Stimulated activated naive CD8-positive, alpha-beta T cell treated with anti-CD3 and anti-CD28 coated beads, Interleukin-15, Interleukin-2, amounts not matched to agents 100 ng/mL and 50 ng/mL, for 24 hours (primary cell): ENCODE measurements at regions not wholly inside any gene's neighbourhood (a gene's known extent, or its start where the extent isn't known, plus 50 kb on each side); places are given as distances from the start of the nearest gene placed in this dataset.
"Not testable (repeated sequence)": the region's sequence is repeated elsewhere in the genome, so short reads cannot be mapped to it uniquely, and the experiment has no call there.

Source experiments
- H3K27ac Mint-ChIP-seq: one replicate; pipeline ENCODE4 v1.8.0; 2021; ENCODE audit warnings: mild to moderate bottlenecking, mixed read lengths
- H3K27me3 Mint-ChIP-seq: one replicate; pipeline ENCODE4 v1.8.0; 2021; ENCODE audit warnings: mixed read lengths
- H3K36me3 Mint-ChIP-seq: one replicate; pipeline ENCODE4 v1.8.0; 2021; ENCODE audit warnings: low read depth, mixed read lengths
- H3K4me1 Mint-ChIP-seq: one replicate; pipeline ENCODE4 v1.8.0; 2021; ENCODE audit warnings: low read depth, mixed read lengths
- H3K4me3 Mint-ChIP-seq: one replicate; pipeline ENCODE4 v1.8.0; 2021; ENCODE audit warnings: mild to moderate bottlenecking, mixed read lengths
- H3K9me3 Mint-ChIP-seq: one replicate; pipeline ENCODE4 v1.8.0; 2021; ENCODE audit warnings: mixed read lengths

- H3K27ac Mint-ChIP-seq: no peak overlapping the region
- no peaks in the 10 kb centered on the region for H3K4me1 Mint-ChIP-seq
- no peak overlapping the region for H3K4me3 Mint-ChIP-seq
- no peaks in the 10 kb centered on the region for H3K27me3 Mint-ChIP-seq
- no peaks in the 10 kb centered on the region for H3K9me3 Mint-ChIP-seq
- H3K36me3 Mint-ChIP-seq: no peaks in the 10 kb centered on the region
These were observed 254.0 kb downstream of the KCNJ3 start for GRCh38 chr2:154952346-154952980.

- not testable (repeated sequence) for H3K4me3 Mint-ChIP-seq, H3K27me3 Mint-ChIP-seq, H3K4me1 Mint-ChIP-seq, H3K27ac Mint-ChIP-seq, H3K9me3 Mint-ChIP-seq, H3K36me3 Mint-ChIP-seq
These were observed 248.9 kb downstream of the KCNJ3 start for GRCh38 chr2:154947416-154947815.

DNA sequence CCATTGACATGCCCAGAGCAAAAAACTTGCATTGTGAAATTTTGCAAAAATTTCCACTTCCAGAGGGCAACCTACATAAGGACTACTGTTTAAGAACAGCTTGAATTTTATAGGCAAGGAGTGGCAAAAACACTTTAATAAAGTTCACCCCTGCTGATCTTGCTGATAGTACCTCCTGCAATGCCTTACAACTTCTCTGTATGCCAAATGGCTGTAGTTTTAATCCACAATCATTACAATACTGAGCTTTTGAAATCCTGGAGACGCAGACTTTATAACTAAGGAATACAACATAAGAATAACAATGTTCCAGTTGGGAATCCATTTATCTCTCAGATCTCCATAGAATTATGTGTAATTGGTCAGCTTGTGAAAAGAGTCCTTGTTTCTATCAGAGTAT lies 247.5 kb downstream of the KCNJ3 start:
- H3K27me3 Mint-ChIP-seq: no peaks in the 10 kb centered on the region
- no peak overlapping the region for H3K4me3 Mint-ChIP-seq
- no peaks in the 10 kb centered on the region for H3K4me1 Mint-ChIP-seq
- no peaks in the 10 kb centered on the region for H3K9me3 Mint-ChIP-seq
- no peak overlapping the region for H3K27ac Mint-ChIP-seq
- no peaks in the 10 kb centered on the region for H3K36me3 Mint-ChIP-seq

DNA sequence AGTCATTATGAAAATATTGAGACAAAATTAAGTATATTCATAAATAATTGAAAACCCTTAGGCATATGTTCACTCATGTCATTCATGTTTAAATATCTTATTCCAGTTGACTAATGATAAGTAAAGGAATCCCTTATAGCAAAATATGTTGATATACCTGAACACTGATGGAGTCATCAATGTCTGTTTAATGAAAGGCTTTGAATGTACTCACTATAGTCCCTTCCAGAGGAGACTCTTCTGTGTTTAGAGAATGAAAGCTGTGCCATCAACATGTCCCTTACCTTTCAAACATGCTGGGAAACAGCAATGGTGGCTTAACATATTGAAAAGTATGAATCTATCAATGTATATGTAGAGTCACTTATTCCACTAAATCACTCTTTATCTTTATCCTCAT lies 242.9 kb downstream of the KCNJ3 start:
- Mint-ChIP-seq H3K9me3 (no peaks in the 10 kb centered on the region), H3K27ac (no peak overlapping the region), H3K36me3 (no peaks in the 10 kb centered on the region)

DNA sequence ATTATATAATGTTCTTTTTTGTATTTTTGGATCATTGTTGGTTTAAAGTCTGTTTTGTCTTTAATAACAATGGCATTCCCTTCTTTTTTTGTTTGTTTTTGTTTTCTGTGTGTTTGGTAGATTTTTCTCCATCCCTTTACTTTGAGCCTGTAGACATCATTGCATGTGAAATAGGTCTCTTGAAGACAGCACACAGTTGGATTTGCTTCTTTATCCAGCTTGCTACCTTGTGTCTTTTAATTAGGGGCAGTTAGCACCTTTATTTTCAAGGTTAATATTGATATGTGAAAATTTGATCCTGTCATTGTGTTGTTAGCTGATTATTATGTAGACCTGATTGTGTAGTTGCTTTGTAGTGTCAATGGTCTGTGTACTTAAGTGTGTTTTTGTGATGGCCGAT lies 235.7 kb downstream of the KCNJ3 start:
- Mint-ChIP-seq H3K4me1 (no peaks in the 10 kb centered on the region), H3K36me3 (no peaks in the 10 kb centered on the region), H3K4me3 (no peak overlapping the region), H3K27me3 (no peaks in the 10 kb centered on the region), H3K9me3 (peaks cover 14% of the 10 kb centered on the region), H3K27ac (no peak overlapping the region)

More for the DNA sequence above, 242.9 kb downstream of the KCNJ3 start:
- Mint-ChIP-seq H3K27me3 (no peaks in the 10 kb centered on the region), H3K4me1 (no peaks in the 10 kb centered on the region), H3K4me3 (no peak overlapping the region)

DNA sequence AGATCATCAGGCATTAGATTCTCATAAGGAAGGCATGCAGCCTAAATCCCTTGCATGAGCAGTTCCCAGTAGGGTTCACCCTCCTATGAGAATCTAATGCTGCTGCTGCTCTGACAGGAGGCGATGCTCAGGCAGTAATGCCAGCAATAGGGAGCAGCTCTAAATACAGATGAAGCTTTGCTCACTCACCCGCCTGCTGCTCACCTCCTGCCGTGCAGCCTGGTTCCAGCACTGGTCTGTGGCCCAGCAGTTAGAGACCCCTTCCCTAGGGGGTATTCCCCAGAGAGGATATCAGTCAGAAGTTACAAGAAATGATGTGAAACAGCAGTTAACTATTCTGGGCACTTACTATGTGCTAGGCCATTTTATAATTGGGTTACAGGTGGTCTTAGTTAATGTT lies 226.0 kb downstream of the KCNJ3 start:
- no peak overlapping the region for H3K27ac Mint-ChIP-seq
- no peaks in the 10 kb centered on the region for H3K4me1 Mint-ChIP-seq
- no peaks in the 10 kb centered on the region for H3K36me3 Mint-ChIP-seq
- no peaks in the 10 kb centered on the region for H3K9me3 Mint-ChIP-seq
- H3K27me3 Mint-ChIP-seq: no peaks in the 10 kb centered on the region
- no peak overlapping the region for H3K4me3 Mint-ChIP-seq

DNA sequence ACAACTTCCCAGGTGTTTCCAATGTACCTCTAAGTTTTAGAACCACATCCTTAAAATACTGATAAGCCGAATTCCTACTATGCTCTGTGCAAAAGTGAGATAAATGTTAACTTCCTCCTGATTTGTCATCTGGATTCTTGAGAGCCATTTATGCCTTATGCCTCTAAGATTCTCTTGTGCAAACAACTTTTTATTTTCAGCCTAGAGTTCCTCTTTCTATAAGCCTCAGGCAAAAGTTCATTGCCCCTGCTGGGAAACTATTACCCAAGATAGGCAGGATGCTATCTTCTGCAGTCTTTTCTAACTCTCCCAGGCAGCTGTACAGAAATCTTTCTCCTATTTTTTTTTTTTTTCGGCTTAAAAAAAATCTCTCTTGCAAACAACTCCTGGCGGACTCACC lies 216.1 kb downstream of the KCNJ3 start:
- H3K4me1 Mint-ChIP-seq: no peaks in the 10 kb centered on the region
- no peaks in the 10 kb centered on the region for H3K27me3 Mint-ChIP-seq
- H3K9me3 Mint-ChIP-seq: peaks cover 4% of the 10 kb centered on the region
- H3K4me3 Mint-ChIP-seq: no peak overlapping the region
- no peaks in the 10 kb centered on the region for H3K36me3 Mint-ChIP-seq
- no peak overlapping the region for H3K27ac Mint-ChIP-seq

- Mint-ChIP-seq H3K9me3 (peaks cover 4% of the 10 kb centered on the region), H3K4me3 (no peak overlapping the region), H3K4me1 (no peaks in the 10 kb centered on the region), H3K27me3 (no peaks in the 10 kb centered on the region), H3K27ac (no peak overlapping the region), H3K36me3 (no peaks in the 10 kb centered on the region)
These were observed 213.7 kb downstream of the KCNJ3 start for GRCh38 chr2:154912215-154912614.

- Mint-ChIP-seq H3K9me3 (peaks cover 4% of the 10 kb centered on the region), H3K36me3 (no peaks in the 10 kb centered on the region), H3K27me3 (no peaks in the 10 kb centered on the region), H3K4me1 (no peaks in the 10 kb centered on the region), H3K4me3 (no peak overlapping the region), H3K27ac (no peak overlapping the region)
These were observed 213.2 kb downstream of the KCNJ3 start for GRCh38 chr2:154911729-154912128.

- Mint-ChIP-seq H3K27ac (no peak overlapping the region), H3K4me3 (no peak overlapping the region), H3K9me3 (peaks cover 4% of the 10 kb centered on the region), H3K36me3 (no peaks in the 10 kb centered on the region), H3K4me1 (no peaks in the 10 kb centered on the region), H3K27me3 (no peaks in the 10 kb centered on the region)
These were observed 212.2 kb downstream of the KCNJ3 start for GRCh38 chr2:154910701-154911100.

DNA sequence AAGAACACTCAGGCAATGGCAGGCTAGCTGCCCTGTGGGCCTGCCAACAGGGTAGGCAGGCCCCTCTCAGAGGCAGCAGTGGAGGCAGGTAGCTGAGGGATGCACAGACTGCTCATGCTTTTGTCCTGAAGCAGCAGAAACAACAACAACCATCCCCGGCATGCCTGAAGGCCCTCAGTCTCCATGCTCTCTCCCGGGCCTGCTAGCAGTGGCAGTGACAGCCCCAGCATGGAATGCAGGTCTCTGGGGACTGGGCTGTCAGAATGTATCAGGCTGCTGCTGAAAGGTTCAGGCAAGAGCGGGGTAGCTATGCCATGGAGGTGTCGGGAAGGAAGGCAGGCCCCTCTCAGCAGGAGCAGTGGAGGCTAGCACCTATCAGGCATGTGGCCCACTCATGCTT lies 209.8 kb downstream of the KCNJ3 start:
- peaks cover 4% of the 10 kb centered on the region for H3K9me3 Mint-ChIP-seq
- no peaks in the 10 kb centered on the region for H3K27me3 Mint-ChIP-seq
- H3K36me3 Mint-ChIP-seq: no peaks in the 10 kb centered on the region
- no peak overlapping the region for H3K4me3 Mint-ChIP-seq
- H3K27ac Mint-ChIP-seq: no peak overlapping the region
- H3K4me1 Mint-ChIP-seq: no peaks in the 10 kb centered on the region
